ENCODE measurements at regions not wholly inside any gene's neighbourhood (a gene's known extent, or its start where the extent isn't known, plus 50 kb on each side); places are given as distances from the start of the nearest gene placed in this dataset.

DNA sequence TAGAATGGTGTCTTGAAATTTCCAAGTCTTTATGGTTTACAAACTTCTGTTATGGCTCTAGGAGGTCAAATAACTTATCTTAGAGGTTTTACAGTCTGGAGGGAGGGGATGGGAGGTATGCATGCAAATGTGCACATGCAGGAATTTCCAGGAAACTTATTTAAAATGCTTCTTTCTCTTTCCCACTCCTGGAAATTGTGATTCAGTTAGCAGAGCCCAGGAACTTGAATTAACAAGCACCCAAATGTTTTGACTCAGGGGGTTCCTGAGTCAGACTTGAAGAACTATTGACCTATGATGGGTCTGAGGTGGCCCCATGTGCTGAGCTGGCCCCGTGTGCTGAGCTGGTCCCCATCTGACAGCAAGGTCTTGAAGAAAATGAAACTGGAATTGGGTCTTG is 669.4 kb downstream of the INHBA start:
- TF ChIP-seq, protein P1, sequence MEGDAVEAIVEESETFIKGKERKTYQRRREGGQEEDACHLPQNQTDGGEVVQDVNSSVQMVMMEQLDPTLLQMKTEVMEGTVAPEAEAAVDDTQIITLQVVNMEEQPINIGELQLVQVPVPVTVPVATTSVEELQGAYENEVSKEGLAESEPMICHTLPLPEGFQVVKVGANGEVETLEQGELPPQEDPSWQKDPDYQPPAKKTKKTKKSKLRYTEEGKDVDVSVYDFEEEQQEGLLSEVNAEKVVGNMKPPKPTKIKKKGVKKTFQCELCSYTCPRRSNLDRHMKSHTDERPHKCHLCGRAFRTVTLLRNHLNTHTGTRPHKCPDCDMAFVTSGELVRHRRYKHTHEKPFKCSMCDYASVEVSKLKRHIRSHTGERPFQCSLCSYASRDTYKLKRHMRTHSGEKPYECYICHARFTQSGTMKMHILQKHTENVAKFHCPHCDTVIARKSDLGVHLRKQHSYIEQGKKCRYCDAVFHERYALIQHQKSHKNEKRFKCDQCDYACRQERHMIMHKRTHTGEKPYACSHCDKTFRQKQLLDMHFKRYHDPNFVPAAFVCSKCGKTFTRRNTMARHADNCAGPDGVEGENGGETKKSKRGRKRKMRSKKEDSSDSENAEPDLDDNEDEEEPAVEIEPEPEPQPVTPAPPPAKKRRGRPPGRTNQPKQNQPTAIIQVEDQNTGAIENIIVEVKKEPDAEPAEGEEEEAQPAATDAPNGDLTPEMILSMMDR (IDR thresholded peaks at IDR 0.05): no peak
- no peak for TF ChIP-seq POLR2A (IDR thresholded peaks at IDR 0.05)

Data from right lobe of liver (tissue), 4 donors.